ENCODE measurements at regions not wholly inside any gene's neighbourhood (a gene's known extent, or its start where the extent isn't known, plus 50 kb on each side); places are given as distances from the start of the nearest gene placed in this dataset. TPM values are rescaled to one million over a fixed set of nuclear protein-coding genes. Genes with fewer than 3 reads are reported as not detected.

- no peaks in the 10 kb centered on the region for H3K36me3 Mint-ChIP-seq
- H3K4me1 Mint-ChIP-seq = peaks cover 14% of the 10 kb centered on the region
These were observed 63.8 kb upstream of the ZNF462 start for GRCh38 chr9:106799152-106799551.

GRCh38 chr9:106800701-106801270 is 62.2 kb upstream of the ZNF462 start:
- no peaks in the 10 kb centered on the region for H3K36me3 Mint-ChIP-seq
- peaks cover 2% of the 10 kb centered on the region for H3K27me3 Mint-ChIP-seq (ENCODE audit: insufficient read depth, low read depth)
- H3K4me2 ChIP-seq = no peak overlapping the region
- no peak overlapping the region for H2AFZ ChIP-seq (replicated peaks)
- H4K20me1 ChIP-seq (ENCODE audit: low read depth) = no peaks in the 10 kb centered on the region
- no peak overlapping the region for H3K4me3 ChIP-seq
- H3K9me3 Mint-ChIP-seq = no peaks in the 10 kb centered on the region
- H3K27ac Mint-ChIP-seq = no peak overlapping the region
- H3K36me3 ChIP-seq = no peaks in the 10 kb centered on the region
- peaks cover 9% of the 10 kb centered on the region for H3K4me1 ChIP-seq
- TF ChIP-seq CTCF (IDR thresholded peaks at IDR 0.05) = no peak
- TF ChIP-seq EZH2 (IDR thresholded peaks at IDR 0.05) = no peak
- no peak for TF ChIP-seq EZH2phosphoT487 (IDR thresholded peaks at IDR 0.05)
- H3K4me3 Mint-ChIP-seq = no peak overlapping the region
- no peaks in the 10 kb centered on the region for H3K27me3 ChIP-seq
- H3K4me1 Mint-ChIP-seq = peaks cover 14% of the 10 kb centered on the region
- H3K9me3 ChIP-seq (ENCODE audit: low read depth) = no peaks in the 10 kb centered on the region
- no peaks in the 10 kb centered on the region for H3F3A ChIP-seq (ENCODE audit: low read depth)
- DNase-seq (ENCODE audit: low spot score) = no peak
- H3K79me2 ChIP-seq (ENCODE audit: low read depth) = no peaks in the 10 kb centered on the region
- H3K27ac ChIP-seq = no peak overlapping the region
- H3K9ac ChIP-seq = no peak overlapping the region

More at GRCh38 chr9:106799152-106799551, 63.8 kb upstream of the ZNF462 start:
- no peaks in the 10 kb centered on the region for H3K9me3 Mint-ChIP-seq
- Histone ChIP-seq H3K4me2 (no peak overlapping the region), H3K9ac (no peak overlapping the region), H3K4me1 (peaks cover 9% of the 10 kb centered on the region), H3K4me3 (no peak overlapping the region), H4K20me1 (ENCODE audit: low read depth) (no peaks in the 10 kb centered on the region), H3K79me2 (ENCODE audit: low read depth) (no peaks in the 10 kb centered on the region), H3K27ac (no peak overlapping the region), H3K36me3 (no peaks in the 10 kb centered on the region), H2AFZ (replicated peaks) (no peak overlapping the region), H3K9me3 (ENCODE audit: low read depth) (no peaks in the 10 kb centered on the region), H3K27me3 (no peaks in the 10 kb centered on the region), H3F3A (ENCODE audit: low read depth) (no peaks in the 10 kb centered on the region)
- H3K4me3 Mint-ChIP-seq = no peak overlapping the region
- no peak overlapping the region for H3K27ac Mint-ChIP-seq
- peaks cover 2% of the 10 kb centered on the region for H3K27me3 Mint-ChIP-seq (ENCODE audit: insufficient read depth, low read depth)
- DNase-seq (ENCODE audit: low spot score) = no peak
- TF ChIP-seq EZH2phosphoT487 (IDR thresholded peaks at IDR 0.05) = no peak
- no peak for TF ChIP-seq EZH2 (IDR thresholded peaks at IDR 0.05)

- Histone ChIP-seq H3K4me3 (no peak overlapping the region), H3K27ac (no peak overlapping the region), H3K36me3 (no peaks in the 10 kb centered on the region), H3K9ac (no peak overlapping the region), H2AFZ (replicated peaks) (no peak overlapping the region), H3K79me2 (ENCODE audit: low read depth) (no peaks in the 10 kb centered on the region), H3K4me2 (no peak overlapping the region), H3F3A (ENCODE audit: low read depth) (no peaks in the 10 kb centered on the region), H3K9me3 (ENCODE audit: low read depth) (no peaks in the 10 kb centered on the region), H4K20me1 (ENCODE audit: low read depth) (no peaks in the 10 kb centered on the region), H3K27me3 (no peaks in the 10 kb centered on the region), H3K4me1 (peaks cover 9% of the 10 kb centered on the region)
- DNase-seq (ENCODE audit: low spot score) = no peak
- TF ChIP-seq EZH2phosphoT487 (IDR thresholded peaks at IDR 0.05) (no peak), EZH2 (IDR thresholded peaks at IDR 0.05) (no peak), CTCF (IDR thresholded peaks at IDR 0.05) (no peak)
- no peak overlapping the region for H3K27ac Mint-ChIP-seq
- no peaks in the 10 kb centered on the region for H3K36me3 Mint-ChIP-seq
- peaks cover 14% of the 10 kb centered on the region for H3K4me1 Mint-ChIP-seq
- H3K4me3 Mint-ChIP-seq = no peak overlapping the region
- peaks cover 2% of the 10 kb centered on the region for H3K27me3 Mint-ChIP-seq (ENCODE audit: insufficient read depth, low read depth)
- H3K9me3 Mint-ChIP-seq = no peaks in the 10 kb centered on the region
These were observed 61.1 kb upstream of the ZNF462 start for GRCh38 chr9:106801816-106802215.

Small RNA genes in the stretch of these regions (microRNA-seq; reads per million reads assigned to microRNA genes)
- not detected for gene MIR8081

Small RNA genes in the stretch of these regions (small RNA-seq; reads per million reads assigned to genes)
- not detected for gene MIR8081

All from neural progenitor cell (in vitro differentiated cells).